HepG2 (cell line): ENCODE measurements at regions not wholly inside any gene's neighbourhood (a gene's known extent, or its start where the extent isn't known, plus 50 kb on each side); places are given as distances from the start of the nearest gene placed in this dataset.

Experiments
- ATAC-seq: fragments of 200-7000 bp; cut with Tn5 transposase; 3 replicates; pipeline ENCODE4 v1.9.1; 2020; ENCODE audit warnings: mild to moderate bottlenecking, moderate library complexity
- BruUV-seq: library from RNA; stranded (reverse); fragments of 400-500 nt; replicated peaks from 2 replicates; lab custom pipeline; 2021; lab: Mats Ljungman, UMichigan
- CTCF ChIA-PET: fragments of 300-600 bp; formaldehyde crosslinking; extraction: SDS; loops from one replicate; lab custom pipeline; 2021; ENCODE audit warnings: low total read pairs, inconsistent platforms, low intra/inter-chr PET ratio; lab: Yijun Ruan, JAX
- POLR2A ChIA-PET: fragments of 350-600 bp; sonication (Branson Sonifier 250); formaldehyde crosslinking; loops from one replicate; lab custom pipeline; 2020; ENCODE audit warnings: antibody characterized with exemption, inconsistent platforms; lab: Yijun Ruan, JAX
- DNase-seq: peaks from one replicate; pipeline ENCODE4 v3.0.0-alpha.2; 2015; ENCODE audit warnings: low spot score
- FAIRE-seq: peaks from 3 replicates; lab custom pipeline; 2011; peaks lifted over from hg19 to GRCh38; lab: Jason Lieb, UNC
- H2AFZ ChIP-seq: one replicate; pipeline ENCODE4 v1.6.1; 2011; ENCODE audit warnings: low read length, inconsistent platforms
- H3K27ac ChIP-seq: fragments of 300-600 bp; 3 replicates; pipeline ENCODE4 v1.8.0; 2011; ENCODE audit warnings: mixed run types, mild to moderate bottlenecking, mixed read lengths, low read length, inconsistent platforms; ENCODE audit not compliant: insufficient read depth; ENCODE audit errors: extremely low read length
- H3K27me3 ChIP-seq, 2 experiments: fragments of 200-600 bp in 1 of 2; 2 replicates in 1 of 2; 3 replicates in 1 of 2; pipeline versions ENCODE4 v1.6.0 to v1.8.0; 2011; ENCODE audit warnings: low read length in 2 of 2, mild to moderate bottlenecking in 2 of 2, moderate library complexity in 2 of 2, inconsistent platforms in 1 of 2; ENCODE audit not compliant: insufficient read depth in 2 of 2, control insufficient read depth in 1 of 2
- H3K36me3 ChIP-seq, 2 experiments: fragments of 200-600 bp in 1 of 2; replicated peaks in 1 of 2; 2 replicates in 1 of 2; 3 replicates in 1 of 2; pipeline versions ENCODE4 v1.5.1 to v1.8.0; 2011; ENCODE audit warnings: low read length in 2 of 2, inconsistent platforms in 1 of 2; ENCODE audit not compliant: insufficient read depth in 2 of 2, control insufficient read depth in 1 of 2
- H3K4me1 ChIP-seq: 2 replicates; pipeline ENCODE4 v1.5.1; 2012; ENCODE audit warnings: low read length, inconsistent platforms; ENCODE audit not compliant: insufficient read depth
- H3K4me2 ChIP-seq: 2 replicates; pipeline ENCODE4 v1.6.0; 2011; ENCODE audit warnings: low read depth, low read length, inconsistent platforms
- H3K4me3 ChIP-seq, 3 experiments: fragments of 200-600 bp in 1 of 3; sonication (generic), shearing (Covaris generic) in 1 of 3; replicated peaks in 1 of 3; 2 replicates each; pipeline ENCODE4 v1.5.1; 2011 to 2016; ENCODE audit warnings: low read length in 3 of 3, inconsistent platforms in 2 of 3, low read depth in 2 of 3, mild to moderate bottlenecking in 2 of 3, control low read depth in 1 of 3, mixed read lengths in 1 of 3; ENCODE audit not compliant: insufficient read depth in 1 of 3
- H3K79me2 ChIP-seq: one replicate; pipeline ENCODE4 v1.6.1; 2011; ENCODE audit warnings: low read length, inconsistent platforms; ENCODE audit not compliant: insufficient read depth
- H3K9ac ChIP-seq: 2 replicates; pipeline ENCODE4 v1.6.0; 2011; ENCODE audit warnings: mild to moderate bottlenecking, low read depth, low read length, inconsistent platforms; ENCODE audit not compliant: insufficient read depth
- H3K9me3 ChIP-seq: 2 replicates; pipeline ENCODE4 v1.5.1; 2012; ENCODE audit warnings: mild to moderate bottlenecking, low read length
- H4K20me1 ChIP-seq: 2 replicates; pipeline ENCODE4 v1.6.0; 2011; ENCODE audit warnings: inconsistent platforms, mild to moderate bottlenecking, low read length, moderate library complexity; ENCODE audit not compliant: insufficient read depth
- CCAR2 ChIP-seq: fragments of 200-400 bp; formaldehyde crosslinking; optimal IDR thresholded peaks from 2 replicates; pipeline ENCODE3; 2018; ENCODE audit warnings: low read depth, mild to moderate bottlenecking, low read length, moderate library complexity
- CREBL2 ChIP-seq: sonication (generic); formaldehyde crosslinking; IDR thresholded peaks from 2 replicates; pipeline ENCODE4 v1.8.1; 2023; ENCODE audit warnings: missing genetic modification reagents, mild to moderate bottlenecking, borderline replicate concordance
- CSRNP2 ChIP-seq: sonication (generic); formaldehyde crosslinking; conservative IDR thresholded peaks from 2 replicates; pipeline ENCODE4 v1.8.0; 2022; ENCODE audit warnings: low read depth, missing genetic modification reagents
- KMT2B ChIP-seq: IDR thresholded peaks from 2 replicates; pipeline ENCODE4 v1.6.1; 2016; ENCODE audit warnings: missing genetic modification reagents, missing compliant biosample characterization
- LBX2 ChIP-seq: sonication (generic); formaldehyde crosslinking; IDR thresholded peaks from 2 replicates; pipeline ENCODE4 v1.5.0; 2020; ENCODE audit warnings: missing genetic modification reagents, mild to moderate bottlenecking, borderline replicate concordance
- SMC3 ChIP-seq: IDR thresholded peaks from 2 replicates; pipeline ENCODE4 v1.6.1; 2011; ENCODE audit warnings: low read length, improper control_type of control experiment
- TRIM24 ChIP-seq: sonication (generic); formaldehyde crosslinking; IDR thresholded peaks from 2 replicates; pipeline ENCODE4 v1.8.0; 2022; ENCODE audit warnings: mild to moderate bottlenecking, missing genetic modification reagents
- XBP1 ChIP-seq: sonication (generic); formaldehyde crosslinking; IDR thresholded peaks from 2 replicates; pipeline ENCODE4 v1.5.0; 2020; ENCODE audit warnings: missing genetic modification reagents
- ZNF251 ChIP-seq: sonication (generic); formaldehyde crosslinking; IDR thresholded peaks from 2 replicates; pipeline ENCODE4 v1.9.0; 2021; ENCODE audit warnings: mild to moderate bottlenecking, missing genetic modification reagents
- ZNF432 ChIP-seq: sonication (generic); formaldehyde crosslinking; IDR thresholded peaks from 2 replicates; pipeline ENCODE4 v1.5.0; 2020; ENCODE audit warnings: missing genetic modification reagents, mild to moderate bottlenecking, borderline replicate concordance
- WGBS: methylation state at CpG from one replicate; pipeline ENCODE4 v1.1.6; 2017; ENCODE audit warnings: low lambda C conversion rate; 5-methylcytosine and 5-hydroxymethylcytosine counted together
- in situ Hi-C: cut with HindIII; loops from 2 replicates; pipeline ENCODE4 v1.10.0; 2017; ENCODE audit warnings: low pct_unique_long_range_greater_than_20kb; ENCODE audit not compliant: extremely low pct_ligation_motif_present
- intact Hi-C: fragments of 100-400 bp; cut with micrococcal nuclease; formaldehyde crosslinking; loops from one replicate; pipeline ENCODE4 v1.10.0; 2022; ENCODE audit not compliant: unreplicated experiment

- 3% methylated on average over 2 of the region's 2 CpGs for WGBS
- FAIRE-seq, result no peak
- Histone ChIP-seq H4K20me1 (no peaks in the 10 kb centered on the region), H3K9me3 (peaks cover 97% of the 10 kb centered on the region), H3K4me3 (no peak overlapping the region), H3K27me3 (no peaks in the 10 kb centered on the region), H2AFZ (no peak overlapping the region), H3K79me2 (no peaks in the 10 kb centered on the region), H3K36me3 (no peaks in the 10 kb centered on the region), H3K4me1 (no peaks in the 10 kb centered on the region), H3K4me2 (no peak overlapping the region), H3K9ac (no peak overlapping the region), H3K27ac (no peak overlapping the region)
- in situ Hi-C loops, result no loop called here
- BruUV-seq, result no TSS peak
- TF ChIP-seq KMT2B (no peak), CREBL2 (no peak), XBP1 (CRISPR knock-in tag) (no peak), TRIM24 (CRISPR knock-in tag) (no peak), SMC3 (no peak), ZNF251 (CRISPR knock-in tag) (no peak), LBX2 (no peak), CCAR2 (no peak), ZNF432 (CRISPR knock-in tag) (no peak), CSRNP2 (no peak)
- ChIA-PET POLR2A (no interaction called here), CTCF (no interaction called here)
- no peak for ATAC-seq
- no peak for DNase-seq
- intact Hi-C loops, result no loop called here
Measured at GRCh38 chr19:23560051-23560450, 127.0 kb downstream of the ZNF675 start.
